ENCODE measurements at regions not wholly inside any gene's neighbourhood (a gene's known extent, or its start where the extent isn't known, plus 50 kb on each side); places are given as distances from the start of the nearest gene placed in this dataset.

DNA sequence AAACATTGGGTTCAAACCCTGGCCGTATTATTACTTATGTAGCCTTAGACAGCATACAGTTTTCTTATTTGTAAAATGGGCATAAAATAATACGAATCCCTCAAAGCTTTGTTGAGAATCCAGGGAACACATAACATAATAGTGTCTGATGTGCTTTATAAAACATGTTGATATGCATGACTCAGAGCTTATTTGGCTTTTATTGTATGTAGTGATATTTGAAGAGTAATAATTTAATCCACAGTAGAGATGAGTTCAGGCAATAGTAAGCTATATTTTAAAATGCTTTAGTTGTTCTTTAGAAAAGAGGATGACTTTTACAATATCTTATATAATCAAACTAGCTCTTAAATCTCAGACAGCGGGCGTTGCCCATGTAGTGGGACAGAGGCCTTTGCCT is 176.4 kb downstream of the SIM1 start:
- TF ChIP-seq, protein P1, sequence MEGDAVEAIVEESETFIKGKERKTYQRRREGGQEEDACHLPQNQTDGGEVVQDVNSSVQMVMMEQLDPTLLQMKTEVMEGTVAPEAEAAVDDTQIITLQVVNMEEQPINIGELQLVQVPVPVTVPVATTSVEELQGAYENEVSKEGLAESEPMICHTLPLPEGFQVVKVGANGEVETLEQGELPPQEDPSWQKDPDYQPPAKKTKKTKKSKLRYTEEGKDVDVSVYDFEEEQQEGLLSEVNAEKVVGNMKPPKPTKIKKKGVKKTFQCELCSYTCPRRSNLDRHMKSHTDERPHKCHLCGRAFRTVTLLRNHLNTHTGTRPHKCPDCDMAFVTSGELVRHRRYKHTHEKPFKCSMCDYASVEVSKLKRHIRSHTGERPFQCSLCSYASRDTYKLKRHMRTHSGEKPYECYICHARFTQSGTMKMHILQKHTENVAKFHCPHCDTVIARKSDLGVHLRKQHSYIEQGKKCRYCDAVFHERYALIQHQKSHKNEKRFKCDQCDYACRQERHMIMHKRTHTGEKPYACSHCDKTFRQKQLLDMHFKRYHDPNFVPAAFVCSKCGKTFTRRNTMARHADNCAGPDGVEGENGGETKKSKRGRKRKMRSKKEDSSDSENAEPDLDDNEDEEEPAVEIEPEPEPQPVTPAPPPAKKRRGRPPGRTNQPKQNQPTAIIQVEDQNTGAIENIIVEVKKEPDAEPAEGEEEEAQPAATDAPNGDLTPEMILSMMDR (IDR thresholded peaks at IDR 0.05; ENCODE audit: low read depth, low read length): no peak
- in situ Hi-C loops (cut with HindIII; ENCODE audit: low sequenced_read_pairs): no loop called here
- no peak overlapping the region for H3K4me3 ChIP-seq (ENCODE audit: low read depth, low read length)
- no peak for DNase-seq (ENCODE audit: low read depth, low spot score)

DNA sequence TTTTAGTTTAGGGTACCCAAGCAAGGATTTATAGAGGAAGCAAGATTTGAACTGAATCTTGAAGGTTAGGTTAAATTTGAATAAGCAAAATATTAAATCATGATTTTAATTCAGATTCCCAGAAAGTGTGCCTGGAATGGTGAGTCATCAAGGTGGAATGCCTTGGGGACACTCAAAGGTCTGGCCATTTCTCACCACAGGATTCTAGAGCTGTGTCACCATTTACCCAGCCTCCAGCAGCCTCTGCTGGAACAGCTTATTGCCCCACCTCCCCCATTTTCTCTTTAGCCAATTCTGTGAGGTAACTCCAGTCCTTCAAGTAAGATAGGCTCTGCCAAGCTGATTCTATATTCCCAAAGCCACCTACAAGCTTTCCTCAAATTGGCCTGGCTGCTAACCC is 181.4 kb downstream of the SIM1 start:
- peak; percentile 65 for DNase-seq (ENCODE audit: low read depth, low spot score)
- H3K4me3 ChIP-seq (ENCODE audit: low read depth, low read length): no peak overlapping the region
- TF ChIP-seq, protein P1 (IDR thresholded peaks at IDR 0.05; ENCODE audit: low read depth, low read length): no peak
- in situ Hi-C loops (cut with HindIII; ENCODE audit: low sequenced_read_pairs): no loop called here

DNA sequence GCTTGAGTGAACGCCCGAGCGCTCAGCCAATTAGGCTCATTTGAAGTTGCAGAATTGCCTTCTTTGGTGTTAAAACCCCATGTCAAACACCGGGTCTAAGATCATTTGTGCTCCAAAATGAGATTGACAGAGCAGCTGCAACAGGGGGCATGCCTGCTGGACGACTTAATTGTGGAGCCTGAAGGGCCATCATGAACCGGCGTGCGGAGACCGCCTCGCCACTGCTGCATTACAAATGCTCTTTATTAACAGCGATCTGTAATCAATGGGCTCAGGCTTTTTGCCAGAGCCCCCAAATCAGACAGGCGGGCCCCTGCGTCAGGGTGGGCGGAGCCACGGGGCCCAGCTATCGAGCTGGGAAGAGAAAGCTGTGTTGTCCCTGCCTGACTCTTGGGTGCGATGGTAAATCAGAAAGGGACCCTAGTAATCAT is 183.2 kb downstream of the SIM1 start:
- DNase-seq (ENCODE audit: low read depth, low spot score): no peak
- in situ Hi-C loops (cut with HindIII; ENCODE audit: low sequenced_read_pairs): no loop called here
- TF ChIP-seq, protein P1 (IDR thresholded peaks at IDR 0.05; ENCODE audit: low read depth, low read length): no peak
- H3K4me3 ChIP-seq (ENCODE audit: low read depth, low read length): peak overlapping the region; percentile 6

DNA sequence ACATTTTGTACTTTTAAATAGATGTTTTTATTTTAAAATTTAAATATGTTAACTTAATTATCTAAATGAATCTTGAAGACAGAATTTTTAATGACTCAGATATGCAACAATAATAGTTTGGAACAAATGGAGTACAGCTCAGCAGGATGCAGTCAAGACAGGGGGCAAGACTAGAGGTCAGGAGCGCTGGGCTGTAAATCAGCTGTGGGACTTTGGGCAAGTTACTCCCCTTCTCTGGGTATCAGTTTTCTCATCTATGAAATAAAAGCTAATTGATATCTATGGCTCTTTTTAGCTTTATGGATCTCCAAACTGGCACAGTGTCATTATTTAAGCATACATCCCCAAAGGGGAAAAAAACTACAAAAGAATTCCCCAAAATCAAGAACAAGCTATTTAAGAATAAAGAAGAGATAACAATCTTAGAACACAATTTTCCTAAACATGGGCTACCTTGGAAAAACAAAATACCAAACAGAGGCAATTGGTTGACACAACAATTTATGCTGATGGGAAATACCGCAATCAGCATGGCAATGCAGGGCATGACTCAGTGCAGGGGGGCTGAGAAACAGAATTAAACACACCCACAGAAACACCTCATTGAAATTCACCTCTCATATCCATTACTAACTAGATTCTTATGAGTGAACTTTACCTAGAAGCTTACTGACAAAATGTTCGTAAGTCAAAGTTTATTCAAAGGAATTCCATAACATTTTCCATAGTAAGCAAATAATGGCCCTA is 188.2 kb downstream of the SIM1 start:
- in situ Hi-C loops (cut with HindIII; ENCODE audit: low sequenced_read_pairs): no loop called here
- TF ChIP-seq, protein P1 (IDR thresholded peaks at IDR 0.05; ENCODE audit: low read depth, low read length): no peak

DNA sequence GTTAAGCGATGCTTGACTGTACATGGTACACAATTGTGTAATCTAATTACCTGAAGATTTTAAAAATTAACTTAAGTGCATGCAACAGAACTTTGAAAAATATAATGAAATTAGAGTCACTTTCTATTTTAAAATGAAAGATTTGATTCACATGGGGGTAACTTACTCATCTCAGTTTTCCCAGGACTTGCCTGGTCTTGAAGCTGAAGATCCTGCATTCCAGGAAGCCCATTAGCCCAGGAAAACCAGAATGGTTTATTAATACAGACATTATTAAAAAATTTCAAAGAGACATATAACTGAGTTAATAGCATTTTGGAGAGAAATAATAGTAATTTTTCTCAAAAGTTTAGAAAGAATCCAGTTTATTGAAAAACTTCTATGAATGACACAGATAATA is 190.6 kb downstream of the SIM1 start:
- TF ChIP-seq, protein P1 (IDR thresholded peaks at IDR 0.05; ENCODE audit: low read depth, low read length): no peak
- no peak overlapping the region for H3K4me3 ChIP-seq (ENCODE audit: low read depth, low read length)
- no peak for DNase-seq (ENCODE audit: low read depth, low spot score)
- in situ Hi-C loops (cut with HindIII; ENCODE audit: low sequenced_read_pairs): no loop called here

More for the DNA sequence above, 188.2 kb downstream of the SIM1 start:
- no peak overlapping the region for H3K4me3 ChIP-seq (ENCODE audit: low read depth, low read length)
- DNase-seq (ENCODE audit: low read depth, low spot score): no peak

DNA sequence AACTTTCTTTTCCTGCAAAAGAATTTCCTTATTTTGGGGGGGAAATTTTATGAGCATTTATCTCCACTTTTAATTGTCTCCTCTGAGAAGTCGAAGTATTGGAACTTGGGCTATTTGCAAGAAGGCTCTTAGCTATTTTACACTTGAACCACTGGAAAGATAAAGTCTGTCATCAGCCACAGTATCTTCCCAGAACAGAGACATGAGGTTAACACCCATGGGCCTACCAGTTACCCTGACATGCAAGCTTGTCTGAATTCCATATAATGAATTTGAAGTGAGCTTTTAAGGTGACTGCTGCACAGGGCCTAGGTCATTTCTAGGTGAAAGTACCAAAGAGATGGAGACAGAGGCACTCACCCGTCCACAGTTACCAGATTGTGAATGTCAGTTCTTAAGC is 193.1 kb downstream of the SIM1 start:
- no peak for DNase-seq (ENCODE audit: low read depth, low spot score)
- TF ChIP-seq, protein P1 (IDR thresholded peaks at IDR 0.05; ENCODE audit: low read depth, low read length): no peak
- in situ Hi-C loops (cut with HindIII; ENCODE audit: low sequenced_read_pairs): no loop called here
- H3K4me3 ChIP-seq (ENCODE audit: low read depth, low read length): no peak overlapping the region

Measured in astrocyte of the spinal cord (primary cell).